Astrocyte of the spinal cord (primary cell): ENCODE measurements at regions not wholly inside any gene's neighbourhood (a gene's known extent, or its start where the extent isn't known, plus 50 kb on each side); places are given as distances from the start of the nearest gene placed in this dataset.

Source experiments
- DNase-seq: peaks from one replicate; pipeline ENCODE4 v3.0.0; 2011; ENCODE audit warnings: low read depth, low spot score
- H3K4me3 ChIP-seq: 2 replicates; pipeline ENCODE4 v1.5.1; 2011; ENCODE audit warnings: low read depth, mild to moderate bottlenecking, low read length, moderate library complexity
- CTCF ChIP-seq: IDR thresholded peaks from 2 replicates; pipeline ENCODE4 v1.5.1; 2012; ENCODE audit warnings: low read depth, mild to moderate bottlenecking, low read length, inconsistent platforms
- in situ Hi-C: cut with HindIII; loops from 2 replicates; pipeline ENCODE4 v1.10.0; 2017; ENCODE audit warnings: low sequenced_read_pairs

DNA sequence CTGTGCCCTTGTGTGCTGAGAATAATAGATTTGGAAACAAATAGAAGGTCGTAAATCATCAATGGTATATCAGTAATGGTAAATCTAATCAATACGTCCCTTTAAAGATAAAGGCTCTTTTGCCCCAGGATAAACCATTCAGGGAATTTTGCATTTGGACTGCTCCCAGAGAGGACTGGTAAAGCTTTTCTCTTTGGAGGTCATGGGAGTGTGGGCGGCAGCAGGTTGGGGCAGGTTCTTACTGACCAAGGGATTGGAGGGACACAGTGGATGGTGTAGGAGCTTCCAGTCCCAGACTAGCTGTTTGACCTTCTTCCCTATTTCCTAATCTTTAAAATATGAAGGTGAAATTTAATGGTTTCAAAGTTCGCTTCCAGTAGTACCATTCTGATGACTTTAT, 87.8 kb upstream of the NTF3 start:
- no peak for TF ChIP-seq CTCF

DNA sequence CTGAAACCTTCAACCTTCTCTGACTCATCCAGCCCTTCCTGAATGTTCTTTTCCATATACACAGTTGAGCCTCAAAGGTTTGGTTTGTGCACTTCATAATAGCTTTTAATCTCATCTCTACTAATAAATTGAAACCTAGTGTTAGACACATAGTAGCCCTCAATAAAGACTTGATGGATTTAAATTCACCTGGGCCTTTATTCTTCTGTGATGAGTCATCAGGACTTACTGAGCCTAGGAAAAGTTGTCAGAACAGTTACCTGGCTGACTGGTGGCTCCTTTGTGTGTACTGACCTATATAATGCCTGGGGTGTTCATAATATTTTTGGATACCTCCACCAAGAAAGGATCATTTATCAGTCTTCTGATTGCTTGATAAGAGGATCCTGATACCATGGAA, 86.4 kb upstream of the NTF3 start:
- no peak overlapping the region for H3K4me3 ChIP-seq
- DNase-seq = no peak
- TF ChIP-seq CTCF = no peak
- in situ Hi-C loops = no loop called here

More for the DNA sequence above, 87.8 kb upstream of the NTF3 start:
- DNase-seq = no peak
- in situ Hi-C loops = no loop called here
- H3K4me3 ChIP-seq = no peak overlapping the region

GRCh38 chr12:5348057-5348456, 83.9 kb upstream of the NTF3 start:
- H3K4me3 ChIP-seq = no peak overlapping the region
- in situ Hi-C loops = no loop called here
- TF ChIP-seq CTCF = no peak

DNA sequence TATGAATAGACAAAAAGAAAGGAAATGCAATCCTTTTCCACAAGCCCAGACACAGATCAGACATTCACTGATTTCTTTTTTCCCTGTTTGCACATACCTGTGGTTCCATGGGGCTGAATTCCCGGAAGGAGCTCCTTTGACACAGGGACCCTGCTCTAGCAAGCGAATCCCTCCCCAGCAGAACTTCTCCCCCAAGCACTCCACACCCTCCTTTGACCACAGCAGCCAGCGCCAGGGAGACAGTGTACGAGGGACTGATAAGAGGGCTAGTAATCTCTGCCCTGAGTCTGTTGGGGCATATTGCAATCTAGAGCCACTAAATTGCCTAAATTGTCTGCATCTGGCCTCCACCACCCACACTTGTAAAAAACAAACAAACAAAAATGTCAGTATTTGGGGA, 83.4 kb upstream of the NTF3 start:
- in situ Hi-C loops = no loop called here
- DNase-seq = no peak
- H3K4me3 ChIP-seq = no peak overlapping the region
- no peak for TF ChIP-seq CTCF

More at GRCh38 chr12:5348057-5348456, 83.9 kb upstream of the NTF3 start:
- DNase-seq = no peak

DNA sequence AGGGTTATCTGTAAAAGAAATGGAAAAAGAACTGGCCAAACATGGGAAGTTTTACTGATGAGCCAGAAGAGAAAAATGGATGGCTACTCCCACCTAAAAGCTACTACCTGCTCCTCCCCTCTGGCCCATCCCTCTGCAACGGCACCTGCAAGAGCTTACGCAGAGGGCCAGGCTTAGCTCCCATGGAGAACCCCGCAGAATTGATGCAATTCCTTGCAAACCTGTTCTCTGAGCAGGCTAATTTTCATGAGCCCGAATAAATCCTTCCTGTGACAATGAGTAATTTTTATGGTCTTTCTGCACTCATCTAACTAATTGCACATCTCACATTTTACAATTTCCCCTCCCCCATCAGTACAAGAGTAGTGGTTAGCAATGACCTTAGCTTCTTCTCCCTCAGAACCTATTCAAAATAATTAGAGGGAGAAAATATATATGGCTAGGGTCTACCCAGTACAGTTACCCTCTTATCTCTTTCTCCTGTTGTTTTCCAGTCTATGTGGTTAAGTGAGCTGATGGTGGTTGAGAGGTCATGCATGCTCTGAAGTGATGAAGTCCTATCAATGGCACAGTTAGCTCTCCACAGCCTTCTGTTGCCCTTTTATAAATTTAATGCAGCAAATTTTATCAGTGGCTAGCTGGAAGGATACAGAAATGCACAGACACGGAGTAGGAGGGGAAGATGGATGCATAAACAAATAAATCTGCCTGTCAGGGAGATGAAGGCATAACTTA, 67.7 kb upstream of the NTF3 start:
- TF ChIP-seq CTCF = no peak
- in situ Hi-C loops = no loop called here
- no peak for DNase-seq
- no peak overlapping the region for H3K4me3 ChIP-seq

DNA sequence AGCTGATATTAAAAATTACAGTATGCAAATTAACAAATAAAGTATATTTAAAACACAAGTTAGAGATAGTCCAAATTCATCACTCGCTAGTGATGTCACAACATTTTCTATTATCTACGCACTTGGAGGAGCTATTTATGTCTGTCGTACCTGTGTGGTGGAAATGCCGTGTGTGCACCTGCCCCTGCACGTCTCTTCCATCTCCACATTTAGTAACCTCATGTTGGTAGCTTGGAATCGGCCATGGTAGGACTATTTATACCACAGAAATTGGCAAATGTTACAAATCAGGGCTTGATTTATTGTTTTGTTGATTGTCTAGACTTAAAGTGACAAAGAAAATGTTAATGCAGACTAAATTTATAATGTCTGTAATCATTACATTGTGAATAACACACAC, 62.6 kb upstream of the NTF3 start:
- no peak for DNase-seq
- in situ Hi-C loops = no loop called here
- no peak overlapping the region for H3K4me3 ChIP-seq
- no peak for TF ChIP-seq CTCF

GRCh38 chr12:5371631-5372030, 60.3 kb upstream of the NTF3 start:
- in situ Hi-C loops = no loop called here
- no peak overlapping the region for H3K4me3 ChIP-seq
- no peak for TF ChIP-seq CTCF
- DNase-seq = no peak
